Cardiac muscle cell (in vitro differentiated cells and primary cell): ENCODE measurements at regions not wholly inside any gene's neighbourhood (a gene's known extent, or its start where the extent isn't known, plus 50 kb on each side); places are given as distances from the start of the nearest gene placed in this dataset.

Source experiments
- DNase-seq, 2 donors: peaks; one replicate each; pipeline versions ENCODE4 v3.0.0 to v3.0.0-alpha.2; 2010 to 2017; ENCODE audit warnings: low read depth in 1 of 2, low spot score in 1 of 2
- H3K27ac ChIP-seq: fragments of 200-600 bp; sonication (generic); 2 replicates; pipeline ENCODE4 v1.5.1; 2016
- H3K27me3 ChIP-seq: fragments of 200-600 bp; sonication (generic); 2 replicates; pipeline ENCODE4 v1.6.0; 2016; ENCODE audit warnings: control low read depth
- H3K36me3 ChIP-seq: fragments of 200-600 bp; sonication (generic); 2 replicates; pipeline ENCODE4 v1.5.1; 2016; ENCODE audit warnings: control low read depth
- H3K4me1 ChIP-seq: fragments of 200-600 bp; sonication (generic); 2 replicates; pipeline ENCODE4 v1.8.1; 2017; ENCODE audit warnings: low read depth, mild to moderate bottlenecking, mixed run types
- H3K4me3 ChIP-seq: fragments of 200-600 bp; sonication (generic); 2 replicates; pipeline ENCODE4 v1.5.1; 2016; ENCODE audit warnings: mild to moderate bottlenecking
- H3K9me3 ChIP-seq: fragments of 200-600 bp; sonication (generic); 2 replicates; pipeline ENCODE4 v1.5.1; 2017; ENCODE audit warnings: low read depth, mild to moderate bottlenecking, control low read depth
- CTCF ChIP-seq: IDR thresholded peaks from 2 replicates; pipeline ENCODE4 v1.5.1; 2012; ENCODE audit warnings: low read depth, mild to moderate bottlenecking, low read length

- no peaks in the 10 kb centered on the region for H3K9me3 ChIP-seq
- peak in 1 of 2 donors; percentile 16 for DNase-seq
- H3K27me3 ChIP-seq = no peaks in the 10 kb centered on the region
- no peak overlapping the region for H3K27ac ChIP-seq
- no peak overlapping the region for H3K4me3 ChIP-seq
- no peaks in the 10 kb centered on the region for H3K36me3 ChIP-seq
- H3K4me1 ChIP-seq = no peaks in the 10 kb centered on the region
- no peak for TF ChIP-seq CTCF
Measured at GRCh38 chr13:72303941-72304746, 423.3 kb downstream of the MZT1 start.

GRCh38 chr13:72296246-72296645 is 429.2 kb upstream of the DACH1 start:
- TF ChIP-seq CTCF = no peak
- Histone ChIP-seq H3K27ac (no peak overlapping the region), H3K27me3 (no peaks in the 10 kb centered on the region), H3K36me3 (no peaks in the 10 kb centered on the region), H3K4me1 (no peaks in the 10 kb centered on the region), H3K4me3 (no peak overlapping the region), H3K9me3 (no peaks in the 10 kb centered on the region)
- DNase-seq = no peak

GRCh38 chr13:72295153-72295552 is 428.1 kb upstream of the DACH1 start:
- no peaks in the 10 kb centered on the region for H3K4me1 ChIP-seq
- no peak for TF ChIP-seq CTCF
- peak in 1 of 2 donors; percentile 25 for DNase-seq
- H3K4me3 ChIP-seq = no peak overlapping the region
- H3K36me3 ChIP-seq = no peaks in the 10 kb centered on the region
- H3K27ac ChIP-seq = no peak overlapping the region
- H3K9me3 ChIP-seq = no peaks in the 10 kb centered on the region
- no peaks in the 10 kb centered on the region for H3K27me3 ChIP-seq

GRCh38 chr13:72293206-72293605 is 426.2 kb upstream of the DACH1 start:
- TF ChIP-seq CTCF = no peak
- DNase-seq = no peak
- Histone ChIP-seq H3K27ac (no peak overlapping the region), H3K4me3 (no peak overlapping the region), H3K36me3 (no peaks in the 10 kb centered on the region), H3K9me3 (no peaks in the 10 kb centered on the region), H3K27me3 (no peaks in the 10 kb centered on the region), H3K4me1 (no peaks in the 10 kb centered on the region)

GRCh38 chr13:72290962-72291681 is 424.1 kb upstream of the DACH1 start:
- peak in 1 of 2 donors; percentile 19 for DNase-seq
- no peaks in the 10 kb centered on the region for H3K4me1 ChIP-seq
- no peaks in the 10 kb centered on the region for H3K27me3 ChIP-seq
- H3K36me3 ChIP-seq = no peaks in the 10 kb centered on the region
- no peak overlapping the region for H3K4me3 ChIP-seq
- H3K9me3 ChIP-seq = no peaks in the 10 kb centered on the region
- H3K27ac ChIP-seq = no peak overlapping the region
- no peak for TF ChIP-seq CTCF
